ENCODE measurements at regions not wholly inside any gene's neighbourhood (a gene's known extent, or its start where the extent isn't known, plus 50 kb on each side); places are given as distances from the start of the nearest gene placed in this dataset.

DNA sequence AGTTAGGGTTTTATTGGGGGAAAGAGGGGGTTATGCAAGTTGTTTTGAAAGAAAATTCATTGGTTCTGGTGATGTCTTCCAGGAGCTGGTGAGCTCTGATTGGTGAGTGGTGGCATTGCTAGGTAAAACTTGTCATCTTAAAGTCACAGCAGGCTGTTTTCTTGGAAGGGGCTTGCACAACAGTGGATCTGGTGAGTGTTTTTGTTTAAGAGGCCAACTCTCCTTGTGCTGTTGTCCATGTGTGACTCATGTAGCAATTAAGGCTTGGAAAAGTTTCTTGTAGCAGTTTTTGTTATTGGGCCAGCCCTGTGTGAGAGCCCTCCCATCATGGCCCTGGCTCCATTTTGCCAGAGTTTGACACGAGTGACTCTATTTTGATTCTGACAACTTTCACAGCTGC is 109.4 kb downstream of the RFC3 start:
- Histone ChIP-seq H3K27me3 (ENCODE audit: insufficient read depth, low read length, poor library complexity) (no peaks in the 10 kb centered on the region), H4K20me1 (ENCODE audit: insufficient read depth, low read length) (no peaks in the 10 kb centered on the region), H2AFZ (ENCODE audit: low read depth, low read length) (no peak overlapping the region), H3K79me2 (ENCODE audit: insufficient read depth, low read length) (no peaks in the 10 kb centered on the region), H3K9ac (ENCODE audit: low read depth, low read length) (no peak overlapping the region), H3K27ac (ENCODE audit: low read length) (no peak overlapping the region), H3K4me1 (ENCODE audit: insufficient read depth, low read length) (no peaks in the 10 kb centered on the region), H3K36me3 (ENCODE audit: insufficient read depth, low read length) (no peaks in the 10 kb centered on the region), H3K9me3 (ENCODE audit: insufficient read depth, low read length, severe bottlenecking) (no peaks in the 10 kb centered on the region), H3K4me2 (ENCODE audit: insufficient read depth, low read length) (no peak overlapping the region), H3K4me3 (ENCODE audit: low read depth in 1 of 2, low read length in 2 of 2) (no peak overlapping the region)
- no peak for ATAC-seq (ENCODE audit: insufficient read depth, low read depth)
- no peak for DNase-seq
- TF ChIP-seq, protein P1, sequence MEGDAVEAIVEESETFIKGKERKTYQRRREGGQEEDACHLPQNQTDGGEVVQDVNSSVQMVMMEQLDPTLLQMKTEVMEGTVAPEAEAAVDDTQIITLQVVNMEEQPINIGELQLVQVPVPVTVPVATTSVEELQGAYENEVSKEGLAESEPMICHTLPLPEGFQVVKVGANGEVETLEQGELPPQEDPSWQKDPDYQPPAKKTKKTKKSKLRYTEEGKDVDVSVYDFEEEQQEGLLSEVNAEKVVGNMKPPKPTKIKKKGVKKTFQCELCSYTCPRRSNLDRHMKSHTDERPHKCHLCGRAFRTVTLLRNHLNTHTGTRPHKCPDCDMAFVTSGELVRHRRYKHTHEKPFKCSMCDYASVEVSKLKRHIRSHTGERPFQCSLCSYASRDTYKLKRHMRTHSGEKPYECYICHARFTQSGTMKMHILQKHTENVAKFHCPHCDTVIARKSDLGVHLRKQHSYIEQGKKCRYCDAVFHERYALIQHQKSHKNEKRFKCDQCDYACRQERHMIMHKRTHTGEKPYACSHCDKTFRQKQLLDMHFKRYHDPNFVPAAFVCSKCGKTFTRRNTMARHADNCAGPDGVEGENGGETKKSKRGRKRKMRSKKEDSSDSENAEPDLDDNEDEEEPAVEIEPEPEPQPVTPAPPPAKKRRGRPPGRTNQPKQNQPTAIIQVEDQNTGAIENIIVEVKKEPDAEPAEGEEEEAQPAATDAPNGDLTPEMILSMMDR (IDR thresholded peaks at IDR 0.05; ENCODE audit: borderline replicate concordance, extremely low read depth, low read length, poor library complexity, severe bottlenecking), result no peak

DNA sequence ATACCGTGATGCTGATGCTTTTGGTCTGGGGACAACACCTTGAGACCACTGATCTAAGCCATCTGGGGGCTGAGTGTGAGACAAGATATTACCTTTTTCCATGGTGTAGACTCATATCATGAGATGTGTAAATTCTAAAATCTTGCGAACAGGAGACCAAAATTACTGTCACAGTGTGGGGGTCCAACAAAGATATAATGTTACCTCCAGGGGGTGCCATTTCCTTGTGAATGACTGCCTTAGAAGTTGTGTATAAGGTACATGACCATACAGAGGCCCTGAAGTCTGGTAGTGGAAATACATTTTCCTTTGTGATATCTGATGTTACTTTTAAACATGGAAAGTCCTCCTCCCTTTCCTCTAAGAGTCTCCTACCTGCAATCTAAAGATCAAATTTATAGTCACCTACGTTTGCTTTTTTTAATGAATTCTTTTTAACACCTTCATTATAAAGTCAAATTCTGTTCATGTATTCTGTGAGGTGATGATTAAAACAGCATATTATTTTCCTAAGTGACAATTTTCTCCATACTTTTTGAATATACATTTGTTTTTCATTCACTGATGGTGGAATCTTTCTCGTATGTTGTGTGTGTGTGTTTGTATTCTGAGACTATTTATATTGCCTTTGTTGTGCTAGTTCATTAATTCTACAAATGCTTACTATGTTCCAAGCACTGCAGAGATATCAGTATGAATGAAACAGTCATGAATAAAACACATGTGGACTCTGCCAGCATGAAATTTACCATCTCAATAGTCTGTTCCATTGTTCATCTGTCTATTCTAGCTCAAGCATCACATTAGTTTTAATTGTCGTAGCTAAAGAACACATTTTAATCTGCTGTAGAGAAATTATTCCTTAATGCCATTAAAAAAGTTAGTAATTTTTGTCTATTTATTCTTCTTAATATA is 113.7 kb downstream of the RFC3 start:
- DNase-seq, result peak; percentile 13
- no peak overlapping the region for H3K9ac ChIP-seq (ENCODE audit: low read depth, low read length)
- no peak for TF ChIP-seq EZH2 (IDR thresholded peaks at IDR 0.05; ENCODE audit: borderline replicate concordance, low read depth, low read length, severe bottlenecking)
- TF ChIP-seq, protein P1 (IDR thresholded peaks at IDR 0.05; ENCODE audit: borderline replicate concordance, extremely low read depth, low read length, poor library complexity, severe bottlenecking), result peak; percentile 57
- no peaks in the 10 kb centered on the region for H3K36me3 ChIP-seq (ENCODE audit: insufficient read depth, low read length)
- H3K4me2 ChIP-seq (ENCODE audit: insufficient read depth, low read length), result no peak overlapping the region
- H3K79me2 ChIP-seq (ENCODE audit: insufficient read depth, low read length), result no peaks in the 10 kb centered on the region
- H4K20me1 ChIP-seq (ENCODE audit: insufficient read depth, low read length), result no peaks in the 10 kb centered on the region
- H3K27ac ChIP-seq (ENCODE audit: low read length), result no peak overlapping the region
- H3K27me3 ChIP-seq (ENCODE audit: insufficient read depth, low read length, poor library complexity), result no peaks in the 10 kb centered on the region
- no peaks in the 10 kb centered on the region for H3K4me1 ChIP-seq (ENCODE audit: insufficient read depth, low read length)
- H3K4me3 ChIP-seq (ENCODE audit: low read depth in 1 of 2, low read length in 2 of 2), result no peak overlapping the region
- ATAC-seq (ENCODE audit: insufficient read depth, low read depth), result peak; percentile 71; the same call in 2 of the 3 replicates
- H2AFZ ChIP-seq (ENCODE audit: low read depth, low read length), result no peak overlapping the region
- no peaks in the 10 kb centered on the region for H3K9me3 ChIP-seq (ENCODE audit: insufficient read depth, low read length, severe bottlenecking)

DNA sequence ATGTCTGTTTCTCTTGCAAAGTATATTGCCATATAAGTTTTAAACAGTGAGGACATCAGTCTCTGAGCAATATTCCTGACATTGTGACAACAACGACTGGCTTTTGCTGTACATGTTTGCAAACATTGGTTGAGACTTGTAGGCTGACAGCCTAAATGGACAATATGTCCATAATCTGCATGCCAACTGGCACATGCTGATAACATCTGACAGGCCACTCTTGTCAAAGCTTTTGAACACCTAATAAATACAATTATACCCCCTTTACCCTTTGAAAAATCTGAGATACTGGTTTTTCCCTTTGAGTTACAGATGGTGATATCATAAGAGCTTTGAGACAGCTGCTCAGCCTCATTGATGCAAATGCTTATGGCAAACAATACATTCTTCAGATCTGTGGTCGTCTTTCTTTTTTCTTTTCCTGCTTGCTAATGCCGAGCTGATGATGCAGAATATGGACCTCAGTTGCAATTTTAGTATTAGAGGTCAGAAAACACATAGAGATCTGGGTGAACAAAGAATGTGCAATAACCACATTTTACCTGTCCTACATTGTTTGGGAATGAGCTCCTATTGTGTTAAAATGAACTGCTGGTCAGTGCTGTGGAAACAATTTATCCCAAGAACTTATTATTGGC is 114.9 kb downstream of the RFC3 start:
- TF ChIP-seq, protein P1 (IDR thresholded peaks at IDR 0.05; ENCODE audit: borderline replicate concordance, extremely low read depth, low read length, poor library complexity, severe bottlenecking), result no peak
- no peak for TF ChIP-seq EZH2 (IDR thresholded peaks at IDR 0.05; ENCODE audit: borderline replicate concordance, low read depth, low read length, severe bottlenecking)
- Histone ChIP-seq H3K9ac (ENCODE audit: low read depth, low read length) (no peak overlapping the region), H3K27ac (ENCODE audit: low read length) (no peak overlapping the region), H4K20me1 (ENCODE audit: insufficient read depth, low read length) (no peaks in the 10 kb centered on the region), H3K4me2 (ENCODE audit: insufficient read depth, low read length) (no peak overlapping the region), H3K36me3 (ENCODE audit: insufficient read depth, low read length) (no peaks in the 10 kb centered on the region), H3K79me2 (ENCODE audit: insufficient read depth, low read length) (no peaks in the 10 kb centered on the region), H3K4me1 (ENCODE audit: insufficient read depth, low read length) (no peaks in the 10 kb centered on the region), H3K9me3 (ENCODE audit: insufficient read depth, low read length, severe bottlenecking) (no peaks in the 10 kb centered on the region), H2AFZ (ENCODE audit: low read depth, low read length) (no peak overlapping the region), H3K4me3 (ENCODE audit: low read depth in 1 of 2, low read length in 2 of 2) (no peak overlapping the region), H3K27me3 (ENCODE audit: insufficient read depth, low read length, poor library complexity) (no peaks in the 10 kb centered on the region)
- no peak for ATAC-seq (ENCODE audit: insufficient read depth, low read depth)
- no peak for DNase-seq

Measured in DND-41 (cell line).